GM20000 (cell line): ENCODE measurements at regions not wholly inside any gene's neighbourhood (a gene's known extent, or its start where the extent isn't known, plus 50 kb on each side); places are given as distances from the start of the nearest gene placed in this dataset.

Experiments
- DNase-seq: peaks from one replicate; pipeline ENCODE4 v3.0.0; 2012; ENCODE audit warnings: low spot score
- CTCF ChIP-seq: IDR thresholded peaks from 2 replicates; pipeline ENCODE4 v1.5.1; 2012; ENCODE audit warnings: mild to moderate bottlenecking, control low read depth; ENCODE audit errors: extremely low read depth, missing control alignments

GRCh38 chrX:10749113-10749512, 128.7 kb upstream of the MID1 start:
- no peak for TF ChIP-seq CTCF
- no peak for DNase-seq

- no peak for TF ChIP-seq CTCF
- DNase-seq, result no peak
These were observed 130.2 kb upstream of the MID1 start for GRCh38 chrX:10750581-10750980.

- no peak for DNase-seq
- no peak for TF ChIP-seq CTCF
These were observed 132.7 kb upstream of the MID1 start for GRCh38 chrX:10753116-10753515.

- no peak for DNase-seq
- no peak for TF ChIP-seq CTCF
These were observed 134.1 kb upstream of the MID1 start for GRCh38 chrX:10754445-10754844.

GRCh38 chrX:10755439-10756334, 135.3 kb upstream of the MID1 start:
- TF ChIP-seq CTCF, result no peak
- DNase-seq, result no peak

GRCh38 chrX:10756441-10756840, 136.1 kb upstream of the MID1 start:
- DNase-seq, result no peak

More at GRCh38 chrX:10756441-10756840, 136.1 kb upstream of the MID1 start:
- no peak for TF ChIP-seq CTCF
